Activated CD4-positive, alpha-beta memory T cell treated with anti-CD3 and anti-CD28 coated beads for 36 hours (primary cell): ENCODE measurements at regions not wholly inside any gene's neighbourhood (a gene's known extent, or its start where the extent isn't known, plus 50 kb on each side); places are given as distances from the start of the nearest gene placed in this dataset.
"Not testable (repeated sequence)": the region's sequence is repeated elsewhere in the genome, so short reads cannot be mapped to it uniquely, and the experiment has no call there.

Experiments
- CTCF ChIA-PET: fragments of 350-600 bp; sonication (Branson Sonifier 250); formaldehyde crosslinking; loops from one replicate; lab custom pipeline; 2021; ENCODE audit warnings: antibody characterized with exemption, inconsistent platforms; lab: Charles Lee
- POLR2A ChIA-PET: fragments of 350-600 bp; sonication (Branson Sonifier 250); formaldehyde crosslinking; loops from one replicate; lab custom pipeline; 2021; ENCODE audit warnings: antibody characterized with exemption; lab: Charles Lee
- DNase-seq: peaks from one replicate; pipeline ENCODE4 v3.0.0-alpha.2; 2020
- H3K27ac Mint-ChIP-seq: one replicate; pipeline ENCODE4 v1.8.0; 2021; ENCODE audit warnings: mixed read lengths
- H3K27me3 Mint-ChIP-seq: one replicate; pipeline ENCODE4 v1.8.0; 2021; ENCODE audit warnings: mixed read lengths
- H3K36me3 Mint-ChIP-seq: one replicate; pipeline ENCODE4 v1.8.0; 2021; ENCODE audit warnings: mixed read lengths
- H3K4me1 Mint-ChIP-seq: one replicate; pipeline ENCODE4 v1.8.0; 2021; ENCODE audit warnings: low read depth, mixed read lengths
- H3K4me3 Mint-ChIP-seq: one replicate; pipeline ENCODE4 v1.8.0; 2021; ENCODE audit warnings: mild to moderate bottlenecking, mixed read lengths
- H3K9me3 Mint-ChIP-seq: one replicate; pipeline ENCODE4 v1.8.0; 2021; ENCODE audit warnings: mixed read lengths
- intact Hi-C: fragments of 100-400 bp; cut with micrococcal nuclease; formaldehyde crosslinking; loops from one replicate; pipeline ENCODE4 v1.15.1; 2023

DNA sequence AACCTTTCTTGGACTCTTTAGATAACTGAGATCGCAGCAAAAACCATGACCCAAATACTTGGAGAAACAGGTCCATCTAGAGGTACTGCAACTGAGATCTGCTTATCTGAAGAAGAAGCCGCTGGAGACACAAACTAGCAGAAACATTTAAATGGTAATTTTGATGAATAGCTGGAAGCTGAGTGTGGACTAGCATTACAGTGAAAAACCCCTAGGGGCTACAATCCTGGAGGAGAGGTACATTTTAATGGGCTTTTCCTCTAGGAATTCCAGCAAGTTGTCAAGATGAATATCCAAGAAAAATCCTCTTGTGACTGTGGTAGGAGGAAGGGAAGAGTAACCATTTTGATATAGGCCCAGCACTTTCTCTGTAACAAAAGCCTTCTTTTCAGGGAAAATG lies 592.5 kb upstream of the GRIA3 start:
- H3K27ac Mint-ChIP-seq: no peak overlapping the region
- H3K4me1 Mint-ChIP-seq: no peaks in the 10 kb centered on the region
- DNase-seq: no peak
- no peaks in the 10 kb centered on the region for H3K27me3 Mint-ChIP-seq
- peaks cover 3% of the 10 kb centered on the region for H3K9me3 Mint-ChIP-seq
- ChIA-PET POLR2A (no interaction called here), CTCF (no interaction called here)
- no peak overlapping the region for H3K4me3 Mint-ChIP-seq
- intact Hi-C loops: no loop called here
- H3K36me3 Mint-ChIP-seq: no peaks in the 10 kb centered on the region

DNA sequence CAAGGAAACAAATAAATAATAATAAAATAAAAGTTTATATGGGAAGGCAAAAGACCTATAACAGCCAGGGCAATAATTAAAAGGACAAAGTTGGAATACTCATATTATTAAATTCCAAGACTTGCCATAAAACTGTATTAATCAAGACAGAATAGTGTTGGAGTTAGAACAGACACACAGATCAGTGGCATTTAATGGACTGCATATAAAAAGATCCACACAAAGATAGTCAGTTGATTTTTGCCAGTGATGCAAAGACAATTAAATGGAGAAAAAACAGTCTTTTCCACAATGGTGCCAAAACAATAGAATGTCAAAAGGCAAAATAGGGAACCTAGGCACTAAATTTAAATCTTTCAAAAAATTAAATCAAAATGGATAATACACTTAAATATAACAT lies 587.1 kb upstream of the GRIA3 start:
- ChIA-PET CTCF (no interaction called here), POLR2A (no interaction called here)
- Mint-ChIP-seq H3K9me3 (peaks cover 3% of the 10 kb centered on the region), H3K4me1 (no peaks in the 10 kb centered on the region), H3K4me3 (no peak overlapping the region), H3K27me3 (no peaks in the 10 kb centered on the region), H3K27ac (no peak overlapping the region), H3K36me3 (no peaks in the 10 kb centered on the region)
- intact Hi-C loops: no loop called here
- DNase-seq: no peak

DNA sequence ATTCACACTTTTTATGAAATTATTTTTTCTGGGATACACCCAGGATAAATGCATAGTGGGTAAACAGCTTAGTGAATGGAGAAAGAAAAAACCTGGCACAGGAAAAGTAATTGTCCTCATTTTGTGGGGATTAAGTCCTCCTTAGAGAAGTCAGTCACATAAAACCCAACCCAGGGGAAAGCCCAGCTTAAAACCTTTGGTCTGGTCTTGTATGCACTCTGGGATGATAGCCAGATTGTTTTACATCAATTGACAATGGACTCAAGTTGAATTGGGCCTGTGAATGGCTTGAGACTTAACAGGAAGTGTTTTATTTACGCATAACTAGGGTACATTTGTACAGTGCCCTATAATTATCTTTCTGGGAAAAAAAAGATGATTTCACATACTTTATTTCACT lies 561.3 kb upstream of the GRIA3 start:
- no peaks in the 10 kb centered on the region for H3K9me3 Mint-ChIP-seq
- H3K4me1 Mint-ChIP-seq: no peaks in the 10 kb centered on the region
- no peaks in the 10 kb centered on the region for H3K27me3 Mint-ChIP-seq
- no peak for DNase-seq
- H3K4me3 Mint-ChIP-seq: no peak overlapping the region
- ChIA-PET CTCF (no interaction called here), POLR2A (no interaction called here)
- no peaks in the 10 kb centered on the region for H3K36me3 Mint-ChIP-seq
- H3K27ac Mint-ChIP-seq: no peak overlapping the region
- intact Hi-C loops: no loop called here

DNA sequence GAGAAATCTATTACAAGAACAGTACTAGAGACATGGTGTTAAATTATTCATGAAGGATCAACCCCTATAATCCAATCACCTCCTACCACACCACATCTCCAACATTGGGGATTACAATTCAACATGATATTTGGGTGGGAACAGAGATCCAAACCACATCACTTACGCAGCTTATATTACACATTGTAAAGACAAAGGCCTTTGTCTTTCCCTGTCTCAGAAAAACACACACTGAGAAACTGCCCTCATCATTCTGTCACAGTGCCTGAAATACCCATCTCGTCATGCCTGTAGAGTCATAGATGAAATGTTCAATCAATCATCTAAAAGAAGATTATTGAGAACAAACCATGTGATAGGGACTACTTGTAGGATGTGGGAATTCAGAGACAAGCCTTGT lies 558.8 kb upstream of the GRIA3 start:
- Mint-ChIP-seq H3K27ac (no peak overlapping the region), H3K36me3 (no peaks in the 10 kb centered on the region), H3K4me1 (no peaks in the 10 kb centered on the region), H3K9me3 (no peaks in the 10 kb centered on the region), H3K27me3 (no peaks in the 10 kb centered on the region), H3K4me3 (no peak overlapping the region)
- DNase-seq: no peak
- POLR2A ChIA-PET: no interaction called here
- intact Hi-C loops: no loop called here
- CTCF ChIA-PET: no interaction called here

DNA sequence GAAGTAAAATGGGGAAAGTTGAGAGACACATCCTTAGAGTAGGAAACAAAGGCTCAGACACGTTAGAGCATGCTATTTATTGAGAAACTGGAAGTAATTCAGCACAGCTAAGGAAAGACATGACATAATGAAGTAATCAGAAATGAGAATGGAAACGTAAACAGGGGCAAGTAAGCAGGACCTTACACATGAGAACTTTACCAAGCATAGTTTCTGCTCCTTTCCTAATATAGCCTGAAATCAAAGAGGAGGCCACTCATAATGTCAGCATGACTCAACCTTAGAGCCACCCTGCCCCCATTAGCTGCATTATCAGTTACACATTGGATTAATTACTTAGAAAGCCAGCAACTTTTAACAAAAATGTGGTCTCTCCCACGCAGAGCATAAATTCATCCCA lies 558.3 kb upstream of the GRIA3 start:
- Mint-ChIP-seq H3K36me3 (no peaks in the 10 kb centered on the region), H3K9me3 (no peaks in the 10 kb centered on the region)
- no peak for DNase-seq

DNA sequence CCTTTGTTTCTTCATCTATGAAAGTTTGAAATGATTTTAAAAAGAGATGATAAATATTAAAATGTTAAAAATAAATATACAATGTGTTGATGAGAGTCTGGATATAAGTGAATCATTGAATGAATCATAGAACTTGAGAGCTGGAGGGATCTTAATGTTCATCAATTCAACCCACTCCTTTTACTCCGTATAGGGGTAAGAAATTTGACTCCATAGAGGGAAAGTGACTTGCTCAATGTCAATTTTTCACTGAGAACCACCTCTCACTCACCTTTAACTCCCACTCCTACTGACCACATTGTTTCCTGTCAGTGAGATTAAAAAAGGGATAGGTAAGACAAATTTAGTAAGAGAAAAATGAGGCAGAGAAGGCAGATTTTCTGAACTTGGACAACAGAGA lies 557.2 kb upstream of the GRIA3 start:
- intact Hi-C loops: no loop called here
- Mint-ChIP-seq H3K4me3 (no peak overlapping the region), H3K4me1 (no peaks in the 10 kb centered on the region), H3K27me3 (no peaks in the 10 kb centered on the region), H3K27ac (no peak overlapping the region), H3K9me3 (no peaks in the 10 kb centered on the region), H3K36me3 (no peaks in the 10 kb centered on the region)
- no peak for DNase-seq
- CTCF ChIA-PET: no interaction called here
- POLR2A ChIA-PET: no interaction called here

More for the DNA sequence above, 558.3 kb upstream of the GRIA3 start:
- intact Hi-C loops: no loop called here
- POLR2A ChIA-PET: no interaction called here
- CTCF ChIA-PET: no interaction called here
- no peaks in the 10 kb centered on the region for H3K4me1 Mint-ChIP-seq
- H3K27ac Mint-ChIP-seq: no peak overlapping the region
- no peak overlapping the region for H3K4me3 Mint-ChIP-seq
- no peaks in the 10 kb centered on the region for H3K27me3 Mint-ChIP-seq

DNA sequence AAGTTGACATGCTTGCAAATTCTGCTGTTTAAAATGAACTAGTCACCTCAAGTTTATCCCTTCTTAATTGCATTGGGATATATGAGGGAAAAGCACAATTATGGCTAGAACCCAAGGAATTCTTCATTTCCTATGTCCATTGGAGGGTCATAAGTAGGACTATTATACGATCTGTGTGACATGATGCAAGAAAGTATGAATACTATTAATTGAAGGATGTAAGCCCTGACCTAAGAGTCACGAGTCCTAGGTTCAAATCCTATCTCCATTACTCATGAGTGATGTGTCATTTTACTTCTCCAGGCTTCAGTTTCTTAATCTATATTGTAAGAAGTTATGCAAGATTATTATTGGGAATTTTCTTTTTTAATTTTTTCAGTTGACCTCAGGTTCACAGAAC lies 542.9 kb upstream of the GRIA3 start:
- ChIA-PET CTCF (no interaction called here), POLR2A (no interaction called here)
- Mint-ChIP-seq H3K4me1 (no peaks in the 10 kb centered on the region), H3K9me3 (no peaks in the 10 kb centered on the region), H3K4me3 (no peak overlapping the region), H3K27me3 (no peaks in the 10 kb centered on the region), H3K36me3 (no peaks in the 10 kb centered on the region), H3K27ac (no peak overlapping the region)
- intact Hi-C loops: no loop called here
- no peak for DNase-seq

DNA sequence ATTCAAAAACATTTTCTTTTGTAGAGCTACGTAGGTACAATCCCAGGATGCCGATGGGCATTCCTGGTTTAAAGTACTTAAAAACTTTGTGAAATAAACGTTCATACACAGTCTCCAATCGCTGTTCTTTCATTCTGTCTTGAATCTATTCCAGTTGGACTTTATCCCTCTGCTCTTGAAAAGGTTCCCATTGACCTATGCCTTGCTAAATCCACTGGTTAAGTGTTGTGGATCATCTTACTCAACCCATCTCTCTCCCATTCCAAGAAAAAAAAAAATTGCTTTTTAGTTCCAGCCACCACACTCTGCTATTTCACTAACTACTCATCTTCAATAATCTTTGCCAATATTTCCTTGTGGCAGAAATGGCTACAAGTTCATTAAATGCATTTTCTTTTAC lies 542.3 kb upstream of the GRIA3 start:
- Mint-ChIP-seq H3K27ac (no peak overlapping the region), H3K36me3 (no peaks in the 10 kb centered on the region), H3K4me3 (no peak overlapping the region), H3K9me3 (no peaks in the 10 kb centered on the region), H3K27me3 (no peaks in the 10 kb centered on the region), H3K4me1 (no peaks in the 10 kb centered on the region)
- POLR2A ChIA-PET: no interaction called here
- intact Hi-C loops: no loop called here
- DNase-seq: no peak
- CTCF ChIA-PET: no interaction called here

DNA sequence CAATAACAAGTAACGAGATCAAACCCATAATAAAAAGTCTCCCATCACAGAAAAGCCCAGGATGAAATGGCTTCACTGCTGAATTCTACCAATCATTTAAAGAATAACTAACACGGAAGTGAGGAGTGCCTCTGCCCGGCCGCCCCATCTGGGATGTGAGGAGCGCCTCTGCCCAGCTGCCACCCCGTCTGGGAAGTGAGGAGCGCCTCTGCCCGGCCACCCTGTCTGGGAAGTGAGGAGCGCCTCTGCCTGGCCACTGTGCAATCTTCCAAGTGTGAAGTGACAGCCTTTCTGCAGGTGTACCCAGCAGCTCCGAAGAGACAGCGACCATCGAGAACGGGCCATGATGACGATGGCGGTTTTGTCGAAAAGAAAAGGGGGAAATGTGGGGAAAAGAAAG lies 528.8 kb upstream of the GRIA3 start:
- intact Hi-C loops, DNase-seq, H3K27ac Mint-ChIP-seq, CTCF ChIA-PET, H3K36me3 Mint-ChIP-seq, H3K27me3 Mint-ChIP-seq, H3K4me3 Mint-ChIP-seq, POLR2A ChIA-PET, H3K9me3 Mint-ChIP-seq, H3K4me1 Mint-ChIP-seq: not testable (repeated sequence)

DNA sequence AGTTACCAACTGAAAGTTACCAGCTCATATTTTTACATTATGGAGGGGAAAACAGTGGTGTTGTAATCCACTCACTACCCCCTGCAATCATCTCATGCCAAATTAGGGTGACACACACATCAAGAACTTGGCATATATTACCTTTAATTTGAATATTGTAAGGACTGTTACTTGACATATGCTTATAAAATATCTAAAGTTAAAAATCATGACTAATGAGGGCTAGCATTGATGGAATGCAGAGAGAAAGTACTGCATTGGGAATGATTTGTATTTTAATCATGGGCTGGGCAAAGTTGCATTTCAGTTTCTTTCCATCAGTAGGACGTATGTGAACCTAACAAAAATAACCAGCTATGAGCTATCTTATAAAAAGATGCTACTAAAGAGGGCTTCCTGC lies 517.5 kb upstream of the GRIA3 start:
- ChIA-PET POLR2A (no interaction called here), CTCF (no interaction called here)
- no peak overlapping the region for H3K27ac Mint-ChIP-seq
- no peaks in the 10 kb centered on the region for H3K27me3 Mint-ChIP-seq
- DNase-seq: no peak
- intact Hi-C loops: no loop called here
- H3K9me3 Mint-ChIP-seq: no peaks in the 10 kb centered on the region
- H3K4me1 Mint-ChIP-seq: no peaks in the 10 kb centered on the region
- no peaks in the 10 kb centered on the region for H3K36me3 Mint-ChIP-seq
- no peak overlapping the region for H3K4me3 Mint-ChIP-seq

DNA sequence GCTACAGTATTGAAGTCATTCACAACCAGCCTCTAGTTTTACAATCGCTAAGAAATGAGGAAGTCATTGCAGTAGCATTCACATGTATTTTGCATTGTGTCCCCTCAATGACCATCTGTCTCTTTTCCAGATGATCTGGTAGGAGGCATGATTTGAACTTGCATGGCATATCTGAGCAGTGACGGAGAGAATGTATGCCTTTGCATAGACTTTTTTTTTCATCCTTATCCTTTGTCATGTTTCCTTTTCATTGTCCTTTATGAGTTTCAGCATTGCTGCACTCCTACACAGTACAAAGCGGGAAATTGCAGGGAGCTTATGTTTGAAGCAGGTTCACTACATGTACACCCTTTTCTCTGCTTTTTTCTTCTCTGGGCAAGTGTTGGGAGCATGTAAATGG lies 516.4 kb upstream of the GRIA3 start:
- ChIA-PET POLR2A (no interaction called here), CTCF (no interaction called here)
- no peaks in the 10 kb centered on the region for H3K9me3 Mint-ChIP-seq
- H3K4me1 Mint-ChIP-seq: no peaks in the 10 kb centered on the region
- H3K36me3 Mint-ChIP-seq: no peaks in the 10 kb centered on the region
- no peak overlapping the region for H3K4me3 Mint-ChIP-seq
- intact Hi-C loops: no loop called here
- DNase-seq: no peak
- no peaks in the 10 kb centered on the region for H3K27me3 Mint-ChIP-seq
- no peak overlapping the region for H3K27ac Mint-ChIP-seq

DNA sequence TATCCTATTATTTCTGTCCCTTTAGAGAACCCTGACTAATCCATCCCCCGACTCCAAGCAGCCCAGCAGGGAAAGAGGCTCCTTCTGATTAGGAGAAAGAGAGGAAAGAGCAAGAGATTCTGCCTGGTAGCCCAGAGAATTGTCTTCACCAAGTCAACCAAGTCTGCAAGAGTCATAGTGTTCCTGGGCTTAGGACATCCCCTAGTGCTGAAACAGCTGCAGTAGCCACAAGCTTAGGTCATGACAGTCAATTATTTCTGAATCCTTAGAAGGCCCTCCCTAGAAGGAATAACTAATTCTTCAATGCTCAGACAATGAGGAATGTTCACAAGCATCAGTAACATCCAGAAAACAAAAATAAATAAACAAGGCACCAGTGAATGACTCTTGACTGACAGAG lies 480.3 kb upstream of the GRIA3 start:
- DNase-seq: no peak
- Mint-ChIP-seq H3K4me1 (no peaks in the 10 kb centered on the region), H3K27ac (no peak overlapping the region), H3K36me3 (no peaks in the 10 kb centered on the region), H3K9me3 (peaks cover 2% of the 10 kb centered on the region), H3K4me3 (no peak overlapping the region), H3K27me3 (no peaks in the 10 kb centered on the region)
- intact Hi-C loops: no loop called here
- CTCF ChIA-PET: no interaction called here
- POLR2A ChIA-PET: no interaction called here

DNA sequence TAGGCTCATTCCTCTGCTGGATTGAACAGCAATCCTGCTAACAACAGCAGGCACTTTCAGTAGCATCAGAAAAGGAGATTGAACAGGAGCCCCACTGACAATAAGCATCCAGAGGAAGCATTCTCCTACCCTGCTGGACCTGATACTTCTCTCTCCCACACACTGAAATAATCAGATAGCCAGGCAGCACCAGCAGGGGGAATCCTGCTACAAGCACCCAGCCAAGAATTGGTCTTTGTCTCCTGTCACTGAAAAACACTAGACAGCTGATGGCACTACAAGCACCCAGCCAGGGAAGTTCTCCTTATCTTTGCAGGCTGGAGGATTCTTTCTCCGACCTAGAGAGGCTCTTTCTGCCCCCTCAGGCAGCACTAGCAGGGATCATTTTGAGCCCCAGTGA lies 444.3 kb upstream of the GRIA3 start:
- no peak for DNase-seq
- no peak overlapping the region for H3K4me3 Mint-ChIP-seq
- H3K27me3 Mint-ChIP-seq: no peaks in the 10 kb centered on the region
- no peaks in the 10 kb centered on the region for H3K9me3 Mint-ChIP-seq
- intact Hi-C loops: no loop called here
- ChIA-PET CTCF (no interaction called here), POLR2A (no interaction called here)
- H3K36me3 Mint-ChIP-seq: no peaks in the 10 kb centered on the region
- no peaks in the 10 kb centered on the region for H3K4me1 Mint-ChIP-seq
- no peak overlapping the region for H3K27ac Mint-ChIP-seq

DNA sequence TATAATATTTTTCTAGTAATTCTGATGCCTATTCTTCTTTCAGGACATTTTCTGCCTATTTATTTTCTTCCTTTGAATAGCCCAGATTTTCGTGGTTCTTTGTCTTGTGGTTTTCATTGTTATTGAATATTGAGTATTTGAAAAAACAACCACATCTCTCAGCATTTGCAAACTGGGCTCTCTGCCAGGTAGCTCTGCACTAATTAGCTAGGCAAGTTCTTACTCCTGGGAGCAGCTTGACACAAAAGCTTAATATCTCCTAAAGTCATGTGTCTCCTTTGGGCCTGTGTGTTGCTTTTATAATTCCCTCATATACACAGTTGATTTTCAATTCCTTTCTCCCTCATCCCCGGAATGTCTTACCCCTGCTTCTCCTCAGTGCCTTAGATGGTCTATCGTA lies 413.5 kb upstream of the GRIA3 start:
- H3K9me3 Mint-ChIP-seq: peaks cover 9% of the 10 kb centered on the region
- no peaks in the 10 kb centered on the region for H3K36me3 Mint-ChIP-seq
- CTCF ChIA-PET: no interaction called here
- H3K4me3 Mint-ChIP-seq: no peak overlapping the region
- no peak overlapping the region for H3K27ac Mint-ChIP-seq
- H3K27me3 Mint-ChIP-seq: no peaks in the 10 kb centered on the region
- POLR2A ChIA-PET: no interaction called here
- DNase-seq: no peak
- intact Hi-C loops: no loop called here
- H3K4me1 Mint-ChIP-seq: no peaks in the 10 kb centered on the region
